GM18861 (cell line): ENCODE measurements at regions not wholly inside any gene's neighbourhood (a gene's known extent, or its start where the extent isn't known, plus 50 kb on each side); places are given as distances from the start of the nearest gene placed in this dataset.
A peak's percentile ranks its signal among the peaks of the same experiment; 100 is the strongest.

Experiments used
- ATAC-seq: cut with Tn5 transposase; IDR thresholded peaks from one replicate; pipeline ENCODE4 v1.9.1; 2021; ENCODE audit not compliant: unreplicated experiment

GRCh38 chr12:103178366-103179080 lies 221.0 kb downstream of the ASCL1 start:
- no peak for ATAC-seq

GRCh38 chr12:103181366-103182152 lies 224.1 kb downstream of the ASCL1 start:
- ATAC-seq = peak; percentile 94

DNA sequence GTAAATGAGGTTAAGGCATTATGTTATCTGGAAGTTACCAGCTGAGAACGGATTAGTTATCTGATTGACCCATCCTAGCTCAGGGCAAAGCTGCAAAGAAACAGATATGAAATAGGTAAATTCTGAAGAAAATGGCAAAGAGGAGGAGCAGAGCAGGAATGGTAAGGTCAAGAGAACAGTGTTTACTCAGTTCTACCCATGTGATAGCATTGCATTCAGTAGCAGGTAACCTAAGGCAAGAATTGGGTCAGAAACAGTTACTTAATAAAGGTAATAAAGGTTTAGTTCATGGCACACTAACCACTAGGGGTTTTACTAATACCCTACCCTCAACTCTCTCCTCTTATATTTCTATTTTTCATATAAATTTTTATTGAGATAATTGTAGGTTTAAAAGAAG lies 224.8 kb downstream of the ASCL1 start:
- no peak for ATAC-seq

GRCh38 chr12:103196467-103196866 lies 239.0 kb downstream of the ASCL1 start:
- no peak for ATAC-seq

GRCh38 chr12:103197725-103198388 lies 240.4 kb downstream of the ASCL1 start:
- no peak for ATAC-seq

DNA sequence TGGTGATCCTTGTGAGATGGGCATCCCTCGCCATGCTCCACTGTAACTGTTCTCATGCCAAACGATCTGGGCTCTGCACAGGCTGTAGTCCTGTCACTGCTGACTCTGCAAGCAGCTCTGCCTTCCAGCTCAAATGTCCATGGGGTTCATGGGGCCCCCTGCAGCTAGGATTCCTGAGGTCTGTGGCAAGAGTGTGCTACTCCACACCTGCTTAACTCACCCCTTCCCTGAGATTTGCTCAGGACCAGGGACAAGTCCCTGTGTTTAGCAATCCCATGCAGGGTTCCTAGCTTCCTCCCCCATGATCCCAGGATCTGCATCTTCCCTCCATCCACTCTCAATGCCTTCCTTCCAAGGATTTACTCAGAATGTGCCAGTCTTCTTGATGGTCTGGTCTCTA lies 241.0 kb downstream of the ASCL1 start:
- no peak for ATAC-seq

GRCh38 chr12:103205906-103206305 lies 248.4 kb downstream of the ASCL1 start:
- ATAC-seq = no peak

DNA sequence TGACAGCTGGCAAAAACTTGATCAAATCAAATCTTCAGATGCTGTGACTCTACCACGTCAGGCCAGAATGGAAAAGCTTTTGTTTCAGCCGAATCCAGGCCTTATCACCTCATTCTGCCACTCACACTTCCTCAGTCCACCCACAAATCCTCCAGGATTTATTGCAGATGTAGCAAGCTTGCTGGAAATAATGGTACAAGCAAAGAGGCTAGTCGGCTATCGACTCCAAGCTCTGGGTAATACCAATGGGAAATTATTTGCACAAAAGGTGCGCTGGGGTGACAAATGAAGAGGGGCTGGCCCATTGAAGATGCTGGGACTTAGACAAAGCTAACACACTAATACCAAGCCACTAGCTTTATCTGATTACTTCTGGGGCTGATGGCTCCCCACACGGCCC lies 250.5 kb downstream of the ASCL1 start:
- ATAC-seq = no peak

DNA sequence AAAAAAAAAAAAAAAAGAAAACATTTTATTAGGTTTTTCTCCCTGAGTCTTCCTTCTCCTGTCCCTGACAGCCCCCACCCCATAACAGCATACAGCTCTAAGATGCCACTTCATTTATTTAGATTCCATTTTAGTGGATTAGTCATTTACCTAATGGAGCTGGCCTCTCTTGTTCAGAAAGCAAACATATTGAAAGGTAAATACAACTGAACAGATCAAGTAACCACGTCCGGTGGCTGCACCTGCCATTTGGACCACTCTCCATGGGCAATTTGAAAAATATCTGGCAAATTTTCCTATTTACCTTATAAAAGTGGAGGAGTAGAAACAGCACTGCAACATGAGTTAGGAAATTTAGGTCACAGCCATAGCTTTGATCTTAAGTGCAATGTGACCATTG lies 254.6 kb downstream of the C12orf42 start:
- ATAC-seq = no peak

GRCh38 chr12:103244596-103244995 lies 251.2 kb downstream of the C12orf42 start:
- no peak for ATAC-seq

DNA sequence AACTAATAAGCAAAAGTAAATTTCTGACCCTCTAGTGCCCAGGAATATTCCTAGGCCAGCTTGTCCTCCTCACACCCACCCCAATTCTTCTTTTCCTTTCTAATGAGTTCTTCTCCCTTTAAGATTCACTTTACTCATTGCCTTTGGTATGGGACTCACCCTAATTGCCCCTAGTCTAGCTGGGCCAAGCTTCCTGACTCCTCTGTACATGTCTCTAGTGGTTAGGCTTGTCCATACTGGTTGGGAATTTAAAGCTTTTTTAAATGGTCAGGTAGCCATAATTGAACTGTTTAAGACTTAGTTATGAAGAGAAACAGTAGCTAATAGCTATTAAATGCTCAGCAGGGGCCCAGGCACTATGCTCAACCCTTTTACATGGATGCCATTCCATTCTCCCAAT lies 248.2 kb downstream of the C12orf42 start:
- no peak for ATAC-seq

DNA sequence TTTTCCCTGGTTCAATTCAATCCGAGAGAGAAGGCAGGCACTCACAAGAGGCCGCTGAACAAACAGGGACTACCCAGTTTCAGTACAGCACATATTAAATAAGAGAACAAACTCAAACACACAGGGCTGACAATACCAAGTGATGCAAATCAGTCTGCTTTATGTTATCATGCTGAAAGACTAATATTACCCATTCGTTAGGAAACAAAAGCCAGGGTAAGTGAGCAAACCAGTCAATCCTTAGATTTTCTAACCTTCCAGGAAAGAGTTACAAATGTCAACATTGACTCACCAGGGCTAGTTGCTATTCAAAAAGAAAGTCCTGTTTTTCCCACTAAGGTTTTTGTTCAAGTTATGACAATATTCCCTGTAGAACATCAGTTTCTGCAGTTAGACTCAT lies 246.2 kb downstream of the C12orf42 start:
- no peak for ATAC-seq

DNA sequence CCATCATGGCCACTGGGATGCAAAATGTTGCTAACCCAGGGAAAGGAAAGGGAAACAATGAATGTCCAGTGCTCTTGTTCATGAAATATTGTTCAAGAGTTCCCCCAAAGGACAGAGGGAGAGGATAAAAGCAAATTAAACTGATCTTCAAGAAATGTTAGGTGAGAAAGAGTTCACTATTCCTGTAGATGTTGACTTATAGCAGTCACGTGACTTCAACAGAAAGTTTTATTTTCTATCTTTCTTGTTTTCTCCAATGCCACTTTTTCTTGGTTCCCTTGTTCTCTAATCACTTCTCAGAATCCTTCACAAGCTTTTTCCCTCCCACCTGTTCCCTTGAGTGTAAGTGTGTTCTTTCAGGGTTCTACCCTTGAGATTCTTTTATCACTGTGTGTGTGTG lies 245.3 kb downstream of the C12orf42 start:
- no peak for ATAC-seq
